Hepatocyte (in vitro differentiated cells): ENCODE measurements at regions not wholly inside any gene's neighbourhood (a gene's known extent, or its start where the extent isn't known, plus 50 kb on each side); places are given as distances from the start of the nearest gene placed in this dataset.

ENCODE experiments used
- DNase-seq: peaks from one replicate; pipeline ENCODE4 v3.0.0-alpha.2; 2016; ENCODE audit warnings: low spot score
- H2AFZ ChIP-seq: fragments of 200-600 bp; sonication (generic); 2 replicates; pipeline ENCODE4 v1.6.0; 2016; ENCODE audit warnings: antibody characterized with exemption, mild to moderate bottlenecking
- H3K27ac ChIP-seq: fragments of 200-600 bp; sonication (generic); 2 replicates; pipeline ENCODE4 v1.5.1; 2016; ENCODE audit warnings: mild to moderate bottlenecking
- H3K27me3 ChIP-seq: fragments of 200-600 bp; sonication (generic); 2 replicates; pipeline ENCODE4 v1.6.1; 2016
- H3K36me3 ChIP-seq: fragments of 200-600 bp; sonication (generic); replicated peaks from 2 replicates; pipeline ENCODE4 v1.5.1; 2016; ENCODE audit warnings: low read depth; ENCODE audit not compliant: insufficient read depth
- H3K4me1 ChIP-seq: fragments of 200-600 bp; sonication (generic); 2 replicates; pipeline ENCODE4 v1.5.1; 2016; ENCODE audit warnings: mild to moderate bottlenecking, moderate library complexity; ENCODE audit not compliant: insufficient read depth
- H3K4me2 ChIP-seq: fragments of 200-600 bp; sonication (generic); 2 replicates; pipeline ENCODE4 v1.6.0; 2016
- H3K4me3 ChIP-seq: fragments of 200-600 bp; sonication (generic); 2 replicates; pipeline ENCODE4 v1.5.1; 2016; ENCODE audit warnings: mild to moderate bottlenecking
- H3K79me2 ChIP-seq: fragments of 200-600 bp; sonication (generic); 2 replicates; pipeline ENCODE4 v1.6.0; 2017; ENCODE audit warnings: mild to moderate bottlenecking
- H3K9me2 ChIP-seq: fragments of 200-600 bp; sonication (generic); replicated peaks from 2 replicates; pipeline ENCODE4 v1.6.0; 2017; ENCODE audit warnings: mild to moderate bottlenecking; ENCODE audit not compliant: insufficient read depth
- H3K9me3 ChIP-seq: fragments of 200-600 bp; sonication (generic); 2 replicates; pipeline ENCODE4 v1.5.1; 2016; ENCODE audit warnings: low read depth, mild to moderate bottlenecking
- H4K20me1 ChIP-seq: fragments of 200-600 bp; sonication (generic); 2 replicates; pipeline ENCODE4 v1.6.0; 2016; ENCODE audit warnings: mild to moderate bottlenecking; ENCODE audit not compliant: insufficient read depth, poor library complexity, severe bottlenecking
- EZH2 ChIP-seq: fragments of 200-600 bp; sonication (generic); IDR thresholded peaks from 2 replicates; pipeline ENCODE4 v1.6.1; 2016; ENCODE audit warnings: antibody characterized with exemption, mild to moderate bottlenecking, borderline replicate concordance
- EZH2phosphoT487 ChIP-seq: fragments of 200-600 bp; sonication (generic); IDR thresholded peaks from one replicate; pipeline ENCODE4 v1.6.1; 2018; ENCODE audit warnings: antibody characterized with exemption, mild to moderate bottlenecking, low read depth, moderate library complexity; ENCODE audit not compliant: unreplicated experiment, severe bottlenecking
- WGBS: methylation state at CpG from one replicate; pipeline ENCODE4 v1.1.6; 2016; ENCODE audit warnings: low lambda C conversion rate; ENCODE audit errors: missing lambda C conversion rate; 5-methylcytosine and 5-hydroxymethylcytosine counted together
- TF ChIP-seq, protein P1 (sequence below): fragments of 200-600 bp; sonication (generic); IDR thresholded peaks from 2 replicates; pipeline ENCODE4 v1.5.1; 2016; ENCODE audit warnings: antibody characterized with exemption, mild to moderate bottlenecking; ENCODE audit not compliant: poor library complexity

GRCh38 chr6:155517294-155517693 is 61.7 kb upstream of the NOX3 start:
- Histone ChIP-seq H2AFZ (no peak overlapping the region), H3K4me2 (no peak overlapping the region), H3K36me3 (no peaks in the 10 kb centered on the region), H3K9me3 (no peaks in the 10 kb centered on the region), H3K27ac (no peak overlapping the region), H3K27me3 (no peaks in the 10 kb centered on the region), H4K20me1 (no peaks in the 10 kb centered on the region), H3K79me2 (no peaks in the 10 kb centered on the region), H3K9me2 (no peaks in the 10 kb centered on the region), H3K4me3 (no peak overlapping the region), H3K4me1 (no peaks in the 10 kb centered on the region)
- no peak for DNase-seq
- 96% methylated on average over 8 of the region's 8 CpGs for WGBS
- TF ChIP-seq EZH2phosphoT487: no peak
- TF ChIP-seq, protein P1, sequence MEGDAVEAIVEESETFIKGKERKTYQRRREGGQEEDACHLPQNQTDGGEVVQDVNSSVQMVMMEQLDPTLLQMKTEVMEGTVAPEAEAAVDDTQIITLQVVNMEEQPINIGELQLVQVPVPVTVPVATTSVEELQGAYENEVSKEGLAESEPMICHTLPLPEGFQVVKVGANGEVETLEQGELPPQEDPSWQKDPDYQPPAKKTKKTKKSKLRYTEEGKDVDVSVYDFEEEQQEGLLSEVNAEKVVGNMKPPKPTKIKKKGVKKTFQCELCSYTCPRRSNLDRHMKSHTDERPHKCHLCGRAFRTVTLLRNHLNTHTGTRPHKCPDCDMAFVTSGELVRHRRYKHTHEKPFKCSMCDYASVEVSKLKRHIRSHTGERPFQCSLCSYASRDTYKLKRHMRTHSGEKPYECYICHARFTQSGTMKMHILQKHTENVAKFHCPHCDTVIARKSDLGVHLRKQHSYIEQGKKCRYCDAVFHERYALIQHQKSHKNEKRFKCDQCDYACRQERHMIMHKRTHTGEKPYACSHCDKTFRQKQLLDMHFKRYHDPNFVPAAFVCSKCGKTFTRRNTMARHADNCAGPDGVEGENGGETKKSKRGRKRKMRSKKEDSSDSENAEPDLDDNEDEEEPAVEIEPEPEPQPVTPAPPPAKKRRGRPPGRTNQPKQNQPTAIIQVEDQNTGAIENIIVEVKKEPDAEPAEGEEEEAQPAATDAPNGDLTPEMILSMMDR: no peak
- no peak for TF ChIP-seq EZH2

GRCh38 chr6:155510879-155511278 is 55.2 kb upstream of the NOX3 start:
- 78% methylated on average over 1 of the region's 1 CpG for whole genome bisulfite sequencing

GRCh38 chr6:155509743-155510475 is 54.3 kb upstream of the NOX3 start:
- H3K4me3 ChIP-seq: no peak overlapping the region
- no peak overlapping the region for H2AFZ ChIP-seq
- no peaks in the 10 kb centered on the region for H3K36me3 ChIP-seq
- no peaks in the 10 kb centered on the region for H3K9me3 ChIP-seq
- no peaks in the 10 kb centered on the region for H3K4me1 ChIP-seq
- TF ChIP-seq EZH2 (no peak), EZH2phosphoT487 (no peak)
- TF ChIP-seq, protein P1: no peak
- no peaks in the 10 kb centered on the region for H3K27me3 ChIP-seq
- no peak overlapping the region for H3K27ac ChIP-seq
- H3K9me2 ChIP-seq: no peaks in the 10 kb centered on the region
- WGBS: 79% methylated on average over 2 of the region's 2 CpGs
- H4K20me1 ChIP-seq: no peaks in the 10 kb centered on the region
- H3K4me2 ChIP-seq: no peak overlapping the region
- DNase-seq: no peak
- H3K79me2 ChIP-seq: no peaks in the 10 kb centered on the region

More at GRCh38 chr6:155510879-155511278, 55.2 kb upstream of the NOX3 start:
- no peak for DNase-seq
- no peaks in the 10 kb centered on the region for H3K9me3 ChIP-seq
- H2AFZ ChIP-seq: no peak overlapping the region
- no peaks in the 10 kb centered on the region for H3K9me2 ChIP-seq
- H3K79me2 ChIP-seq: no peaks in the 10 kb centered on the region
- H3K27me3 ChIP-seq: no peaks in the 10 kb centered on the region
- no peaks in the 10 kb centered on the region for H3K4me1 ChIP-seq
- no peak for TF ChIP-seq EZH2
- TF ChIP-seq EZH2phosphoT487: no peak
- TF ChIP-seq, protein P1: no peak
- no peaks in the 10 kb centered on the region for H4K20me1 ChIP-seq
- H3K36me3 ChIP-seq: no peaks in the 10 kb centered on the region
- no peak overlapping the region for H3K4me2 ChIP-seq
- H3K27ac ChIP-seq: no peak overlapping the region
- no peak overlapping the region for H3K4me3 ChIP-seq
